AG09319 (cell line): ENCODE measurements at regions not wholly inside any gene's neighbourhood (a gene's known extent, or its start where the extent isn't known, plus 50 kb on each side); places are given as distances from the start of the nearest gene placed in this dataset.

ENCODE experiments used
- DNase-seq: peaks from one replicate; pipeline ENCODE4 v3.0.0-alpha.2; 2010; ENCODE audit warnings: low read depth; ENCODE audit errors: extremely low read depth
- TF ChIP-seq, protein P1 (sequence below): IDR thresholded peaks from 2 replicates; pipeline ENCODE4 v1.5.1; 2011; ENCODE audit warnings: low read depth, mild to moderate bottlenecking, inconsistent platforms, low read length, moderate library complexity

DNA sequence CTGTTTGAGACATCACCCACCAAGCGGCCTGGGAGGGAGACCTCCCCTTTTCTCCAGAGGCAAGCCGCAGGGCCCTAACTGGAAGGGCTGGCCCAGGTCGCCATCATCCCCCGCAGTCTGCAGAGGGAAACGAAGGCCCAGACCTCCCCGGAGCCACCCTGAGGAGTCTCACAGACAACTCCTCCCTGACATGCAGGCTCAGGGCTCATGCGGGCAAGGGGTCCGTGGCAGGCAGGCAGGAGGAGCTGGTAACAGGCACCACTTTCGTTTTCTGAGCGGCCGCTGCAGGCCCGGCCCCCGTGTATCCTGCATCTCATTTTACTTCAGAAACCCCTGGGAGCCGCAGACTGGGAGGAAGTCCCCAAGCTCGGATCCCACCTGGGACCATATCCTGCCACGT, 192.0 kb upstream of the PPP1R26 start:
- TF ChIP-seq, protein P1, sequence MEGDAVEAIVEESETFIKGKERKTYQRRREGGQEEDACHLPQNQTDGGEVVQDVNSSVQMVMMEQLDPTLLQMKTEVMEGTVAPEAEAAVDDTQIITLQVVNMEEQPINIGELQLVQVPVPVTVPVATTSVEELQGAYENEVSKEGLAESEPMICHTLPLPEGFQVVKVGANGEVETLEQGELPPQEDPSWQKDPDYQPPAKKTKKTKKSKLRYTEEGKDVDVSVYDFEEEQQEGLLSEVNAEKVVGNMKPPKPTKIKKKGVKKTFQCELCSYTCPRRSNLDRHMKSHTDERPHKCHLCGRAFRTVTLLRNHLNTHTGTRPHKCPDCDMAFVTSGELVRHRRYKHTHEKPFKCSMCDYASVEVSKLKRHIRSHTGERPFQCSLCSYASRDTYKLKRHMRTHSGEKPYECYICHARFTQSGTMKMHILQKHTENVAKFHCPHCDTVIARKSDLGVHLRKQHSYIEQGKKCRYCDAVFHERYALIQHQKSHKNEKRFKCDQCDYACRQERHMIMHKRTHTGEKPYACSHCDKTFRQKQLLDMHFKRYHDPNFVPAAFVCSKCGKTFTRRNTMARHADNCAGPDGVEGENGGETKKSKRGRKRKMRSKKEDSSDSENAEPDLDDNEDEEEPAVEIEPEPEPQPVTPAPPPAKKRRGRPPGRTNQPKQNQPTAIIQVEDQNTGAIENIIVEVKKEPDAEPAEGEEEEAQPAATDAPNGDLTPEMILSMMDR = no peak
- no peak for DNase-seq

DNA sequence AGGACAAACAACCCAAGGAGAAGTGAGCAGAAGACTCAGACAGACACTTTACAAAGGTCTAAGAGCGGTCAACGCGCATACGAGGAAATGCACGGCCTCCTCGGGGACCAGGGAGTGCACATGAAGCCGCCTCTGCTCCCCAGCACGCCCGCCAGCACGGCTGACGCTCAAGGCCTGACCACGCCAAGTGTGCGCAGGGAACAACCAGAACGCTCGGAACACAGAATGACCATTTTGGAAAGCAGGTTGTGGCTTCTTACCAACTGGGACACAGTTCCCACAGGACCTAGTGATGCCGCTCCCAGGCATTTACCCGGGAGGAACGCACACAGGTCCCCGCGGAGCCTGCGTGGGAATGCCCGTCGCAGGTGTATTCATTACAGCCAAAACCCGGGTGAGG, 191.5 kb upstream of the PPP1R26 start:
- DNase-seq = no peak
- TF ChIP-seq, protein P1 = no peak

DNA sequence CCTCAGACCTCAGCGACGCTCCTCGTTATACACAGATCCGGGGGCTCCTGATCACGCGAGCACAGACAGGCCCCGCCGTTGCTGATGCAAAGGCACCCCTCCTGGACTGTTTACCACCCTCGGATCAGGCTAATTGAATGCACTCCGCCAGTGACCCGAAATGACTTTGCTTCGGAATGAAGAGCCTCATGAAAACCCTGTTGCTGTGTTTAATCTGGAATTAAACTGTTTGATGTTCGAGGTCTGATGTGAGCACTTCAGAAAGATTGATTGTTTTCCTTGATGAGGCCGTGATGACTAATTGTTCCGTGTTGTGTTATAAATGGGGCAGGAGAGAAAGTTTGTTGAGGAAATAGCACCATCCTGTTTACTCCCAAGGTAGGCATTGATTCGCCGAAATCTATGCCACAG, 190.5 kb upstream of the PPP1R26 start:
- TF ChIP-seq, protein P1 = no peak
- DNase-seq = no peak

- TF ChIP-seq, protein P1 = no peak
- no peak for DNase-seq
Observed at GRCh38 chr9:135290086-135290485, 189.5 kb upstream of the PPP1R26 start.

GRCh38 chr9:135290566-135290965, 189.0 kb upstream of the PPP1R26 start:
- no peak for DNase-seq
- TF ChIP-seq, protein P1 = no peak

GRCh38 chr9:135291165-135291564, 188.4 kb upstream of the PPP1R26 start:
- DNase-seq = no peak
- TF ChIP-seq, protein P1 = no peak

DNA sequence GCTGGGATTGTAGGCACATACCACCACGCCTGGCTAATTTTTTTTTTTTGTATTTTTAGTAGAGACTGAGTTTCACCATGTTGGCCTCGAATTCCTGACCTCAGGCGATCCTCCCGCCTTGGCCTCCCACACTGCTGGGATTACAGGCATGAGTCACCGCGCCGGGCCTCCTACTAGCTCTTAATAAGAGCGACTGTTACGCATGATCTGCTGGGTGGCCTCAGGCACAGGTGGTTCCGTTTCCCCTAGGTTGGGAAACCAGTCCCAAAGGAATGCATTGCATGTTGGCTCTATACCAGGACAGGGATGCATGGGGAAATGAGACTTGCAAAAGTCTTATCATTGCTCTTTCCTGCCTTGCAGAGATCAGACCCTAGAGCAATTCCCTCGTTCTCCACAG, 184.7 kb upstream of the PPP1R26 start:
- TF ChIP-seq, protein P1 = no peak
- no peak for DNase-seq
